ENCODE measurements at regions not wholly inside any gene's neighbourhood (a gene's known extent, or its start where the extent isn't known, plus 50 kb on each side); places are given as distances from the start of the nearest gene placed in this dataset.
"Not testable (repeated sequence)": the region's sequence is repeated elsewhere in the genome, so short reads cannot be mapped to it uniquely, and the experiment has no call there.

DNA sequence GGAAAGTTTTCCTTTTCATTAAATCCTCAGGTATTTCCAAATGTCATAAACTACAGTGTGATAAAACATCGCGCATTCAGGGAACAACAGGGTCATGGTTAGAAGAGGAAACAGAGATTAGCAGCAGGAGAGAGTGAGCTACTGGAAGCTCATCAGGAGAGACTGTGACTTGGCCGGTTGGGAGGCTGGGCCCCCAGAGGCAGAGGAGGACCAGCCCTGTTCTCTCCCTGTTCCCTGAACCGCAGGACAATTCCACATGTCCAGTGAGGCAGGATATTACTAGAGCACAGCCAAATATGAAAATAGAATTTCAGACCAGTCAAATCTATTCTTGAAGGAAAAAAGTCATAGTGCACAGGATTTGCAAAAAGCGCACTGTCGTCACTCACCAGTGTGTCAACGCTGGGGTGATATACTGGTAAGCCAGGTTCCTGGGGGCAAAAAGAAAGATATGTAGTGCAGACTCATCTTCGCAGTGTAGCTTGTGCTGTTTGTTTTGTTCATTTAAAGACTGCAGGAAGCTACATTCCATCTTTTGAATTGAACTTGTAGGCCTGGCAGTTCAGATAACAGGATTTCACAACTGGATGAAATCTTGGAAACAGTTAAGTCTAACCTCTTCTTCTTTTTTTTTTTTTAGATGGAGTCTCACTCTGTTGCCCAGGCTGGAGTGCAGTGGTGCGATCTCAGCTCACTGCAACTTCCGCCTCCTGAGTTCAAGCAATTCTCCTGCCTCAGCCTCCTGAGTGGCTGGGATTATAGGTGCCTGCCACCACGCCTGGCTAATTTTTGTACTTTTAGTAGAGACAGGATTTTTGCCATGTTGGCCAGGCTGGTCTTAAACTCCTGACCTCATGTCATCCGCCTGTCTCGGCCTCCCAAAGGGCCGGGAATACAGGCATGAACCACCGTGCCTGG lies 162.6 kb upstream of the PABPC3 start:
- not testable (repeated sequence) for TF ChIP-seq POLR2A, CTCF, POLR2AphosphoS5 (IDR thresholded peaks at IDR 0.05)

Measured in sigmoid colon (tissue), 4 donors.